ENCODE measurements at regions not wholly inside any gene's neighbourhood (a gene's known extent, or its start where the extent isn't known, plus 50 kb on each side); places are given as distances from the start of the nearest gene placed in this dataset.
"Not testable (repeated sequence)": the region's sequence is repeated elsewhere in the genome, so short reads cannot be mapped to it uniquely, and the experiment has no call there.

GRCh38 chrX:1700757-1701156, 85.9 kb downstream of the ASMT start:
- Histone ChIP-seq H3K79me2 (ENCODE audit: insufficient read depth, low read length) (no peaks in the 10 kb centered on the region), H3K4me2 (ENCODE audit: insufficient read depth, low read length) (no peak overlapping the region), H3K9ac (ENCODE audit: low read depth, low read length) (no peak overlapping the region), H3K9me3 (ENCODE audit: insufficient read depth, low read length, severe bottlenecking) (no peaks in the 10 kb centered on the region), H3K27ac (ENCODE audit: low read length) (no peak overlapping the region), H3K36me3 (ENCODE audit: insufficient read depth, low read length) (no peaks in the 10 kb centered on the region), H2AFZ (ENCODE audit: low read depth, low read length) (no peak overlapping the region), H4K20me1 (ENCODE audit: insufficient read depth, low read length) (no peaks in the 10 kb centered on the region), H3K4me1 (ENCODE audit: insufficient read depth, low read length) (no peaks in the 10 kb centered on the region), H3K27me3 (ENCODE audit: insufficient read depth, low read length, poor library complexity) (no peaks in the 10 kb centered on the region), H3K4me3 (ENCODE audit: low read depth in 1 of 2, low read length in 2 of 2) (no peak overlapping the region)
- no peak for DNase-seq
- no peak for ATAC-seq (ENCODE audit: insufficient read depth, low read depth)
- TF ChIP-seq EZH2 (IDR thresholded peaks at IDR 0.05; ENCODE audit: borderline replicate concordance, low read depth, low read length, severe bottlenecking) (no peak), CTCF (IDR thresholded peaks at IDR 0.05; ENCODE audit: borderline replicate concordance, extremely low read depth, low read length, poor library complexity, severe bottlenecking) (no peak)

GRCh38 chrX:1701396-1701901, 86.6 kb downstream of the ASMT start:
- H4K20me1 ChIP-seq (ENCODE audit: insufficient read depth, low read length); H3K4me2 ChIP-seq (ENCODE audit: insufficient read depth, low read length); H3K27me3 ChIP-seq (ENCODE audit: insufficient read depth, low read length, poor library complexity); H3K9ac ChIP-seq (ENCODE audit: low read depth, low read length); H3K27ac ChIP-seq (ENCODE audit: low read length); H3K4me1 ChIP-seq (ENCODE audit: insufficient read depth, low read length); H3K4me3 ChIP-seq (ENCODE audit: low read depth in 1 of 2, low read length in 2 of 2); DNase-seq; H2AFZ ChIP-seq (ENCODE audit: low read depth, low read length); ATAC-seq (ENCODE audit: insufficient read depth, low read depth); H3K36me3 ChIP-seq (ENCODE audit: insufficient read depth, low read length); H3K79me2 ChIP-seq (ENCODE audit: insufficient read depth, low read length); H3K9me3 ChIP-seq (ENCODE audit: insufficient read depth, low read length, severe bottlenecking): not testable (repeated sequence)

- not testable (repeated sequence) for H3K79me2 ChIP-seq (ENCODE audit: insufficient read depth, low read length); DNase-seq; H4K20me1 ChIP-seq (ENCODE audit: insufficient read depth, low read length); H3K4me1 ChIP-seq (ENCODE audit: insufficient read depth, low read length); H3K27ac ChIP-seq (ENCODE audit: low read length); H3K27me3 ChIP-seq (ENCODE audit: insufficient read depth, low read length, poor library complexity); H3K36me3 ChIP-seq (ENCODE audit: insufficient read depth, low read length); H3K4me3 ChIP-seq (ENCODE audit: low read depth in 1 of 2, low read length in 2 of 2); ATAC-seq (ENCODE audit: insufficient read depth, low read depth); H2AFZ ChIP-seq (ENCODE audit: low read depth, low read length); H3K9ac ChIP-seq (ENCODE audit: low read depth, low read length); H3K4me2 ChIP-seq (ENCODE audit: insufficient read depth, low read length); H3K9me3 ChIP-seq (ENCODE audit: insufficient read depth, low read length, severe bottlenecking)
These were observed 87.3 kb downstream of the ASMT start for GRCh38 chrX:1702142-1702541.

- not testable (repeated sequence) for H3K4me2 ChIP-seq (ENCODE audit: insufficient read depth, low read length); H3K9ac ChIP-seq (ENCODE audit: low read depth, low read length); H3K9me3 ChIP-seq (ENCODE audit: insufficient read depth, low read length, severe bottlenecking); H3K36me3 ChIP-seq (ENCODE audit: insufficient read depth, low read length); H3K27ac ChIP-seq (ENCODE audit: low read length); DNase-seq; H3K79me2 ChIP-seq (ENCODE audit: insufficient read depth, low read length); H3K4me3 ChIP-seq (ENCODE audit: low read depth in 1 of 2, low read length in 2 of 2); ATAC-seq (ENCODE audit: insufficient read depth, low read depth); H3K27me3 ChIP-seq (ENCODE audit: insufficient read depth, low read length, poor library complexity); H2AFZ ChIP-seq (ENCODE audit: low read depth, low read length); H4K20me1 ChIP-seq (ENCODE audit: insufficient read depth, low read length); H3K4me1 ChIP-seq (ENCODE audit: insufficient read depth, low read length)
These were observed 87.7 kb downstream of the ASMT start for GRCh38 chrX:1702557-1702956.

GRCh38 chrX:1709277-1709676, 94.4 kb downstream of the ASMT start:
- DNase-seq; H2AFZ ChIP-seq (ENCODE audit: low read depth, low read length); H3K36me3 ChIP-seq (ENCODE audit: insufficient read depth, low read length); ATAC-seq (ENCODE audit: insufficient read depth, low read depth); H3K9me3 ChIP-seq (ENCODE audit: insufficient read depth, low read length, severe bottlenecking); H3K79me2 ChIP-seq (ENCODE audit: insufficient read depth, low read length); H3K4me2 ChIP-seq (ENCODE audit: insufficient read depth, low read length); H4K20me1 ChIP-seq (ENCODE audit: insufficient read depth, low read length); H3K4me3 ChIP-seq (ENCODE audit: low read depth in 1 of 2, low read length in 2 of 2); H3K4me1 ChIP-seq (ENCODE audit: insufficient read depth, low read length); H3K27ac ChIP-seq (ENCODE audit: low read length); H3K9ac ChIP-seq (ENCODE audit: low read depth, low read length); H3K27me3 ChIP-seq (ENCODE audit: insufficient read depth, low read length, poor library complexity): not testable (repeated sequence)
